Activated T-cell treated with anti-CD3 and anti-CD28 coated beads, Interleukin-2, amount 50 U/mL, for 48 hours (primary cell): ENCODE measurements at regions not wholly inside any gene's neighbourhood (a gene's known extent, or its start where the extent isn't known, plus 50 kb on each side); places are given as distances from the start of the nearest gene placed in this dataset.

Source experiments
- DNase-seq, 2 experiments: peaks; one replicate each; pipeline ENCODE4 v3.0.0-alpha.2; 2020

DNA sequence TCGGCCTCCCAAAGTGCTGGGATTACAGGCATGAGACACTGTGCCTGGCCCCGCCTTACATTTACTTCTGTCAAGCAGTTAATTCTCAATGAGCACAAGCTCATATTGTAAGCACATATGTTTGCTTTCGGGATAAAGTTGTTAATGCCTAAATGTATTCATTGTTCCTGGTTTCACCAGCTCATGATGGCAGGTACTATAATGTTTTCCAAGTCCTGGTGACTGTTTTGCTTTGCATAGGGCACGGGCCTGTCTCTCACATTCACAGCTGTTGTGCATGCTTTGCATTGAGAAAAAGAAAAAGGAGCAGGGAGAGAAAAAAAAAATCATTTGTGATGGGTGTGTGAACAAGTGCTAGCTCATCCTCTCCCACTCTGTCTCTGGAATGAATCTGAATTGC lies 661.2 kb upstream of the TENM3 start:
- DNase-seq, result no peak

DNA sequence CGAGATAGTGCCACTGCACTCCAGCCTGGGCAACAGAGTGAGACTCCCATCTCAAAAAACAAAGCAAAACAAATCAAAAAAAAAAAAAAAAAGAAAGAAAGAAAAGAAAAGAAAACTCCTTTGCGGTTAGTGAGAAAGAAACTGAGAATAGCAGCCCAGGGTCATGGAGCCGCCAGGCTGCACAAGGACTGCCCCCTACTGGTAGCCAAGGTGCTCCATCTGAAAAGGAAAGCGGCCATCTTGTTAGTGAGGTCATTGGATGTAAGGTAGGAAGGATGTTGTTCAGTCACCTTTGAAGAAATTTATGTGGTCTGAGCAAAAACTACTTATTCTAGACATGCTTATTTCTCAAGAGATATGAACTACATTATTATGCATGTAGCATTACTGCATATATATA lies 660.6 kb upstream of the TENM3 start:
- no peak for DNase-seq

DNA sequence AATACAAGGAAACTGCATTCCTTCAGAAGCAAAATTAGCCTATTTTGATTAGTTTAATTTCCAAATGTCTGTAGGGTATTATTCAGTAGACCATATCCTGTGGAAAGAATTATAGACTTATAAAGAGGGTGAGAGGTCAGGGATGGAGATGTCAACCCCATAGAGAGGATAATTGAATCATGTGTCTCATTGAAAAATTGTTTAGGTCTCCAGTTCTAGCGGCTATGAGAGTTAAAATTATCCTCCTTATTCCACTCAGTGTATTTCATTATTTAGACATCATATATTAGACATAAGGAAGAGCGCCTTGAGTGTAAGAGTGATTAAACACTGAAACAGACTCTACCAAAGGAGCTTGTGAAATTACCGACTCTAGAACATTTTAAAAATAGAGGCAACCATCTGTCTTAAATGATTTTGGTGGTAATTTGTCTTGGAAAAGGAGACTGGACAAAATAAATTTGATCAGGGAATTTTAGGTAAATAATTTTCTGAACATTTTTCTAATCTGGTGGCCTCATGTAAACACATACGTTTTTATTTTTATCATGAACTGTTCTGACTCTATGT lies 654.4 kb upstream of the TENM3 start:
- no peak for DNase-seq

DNA sequence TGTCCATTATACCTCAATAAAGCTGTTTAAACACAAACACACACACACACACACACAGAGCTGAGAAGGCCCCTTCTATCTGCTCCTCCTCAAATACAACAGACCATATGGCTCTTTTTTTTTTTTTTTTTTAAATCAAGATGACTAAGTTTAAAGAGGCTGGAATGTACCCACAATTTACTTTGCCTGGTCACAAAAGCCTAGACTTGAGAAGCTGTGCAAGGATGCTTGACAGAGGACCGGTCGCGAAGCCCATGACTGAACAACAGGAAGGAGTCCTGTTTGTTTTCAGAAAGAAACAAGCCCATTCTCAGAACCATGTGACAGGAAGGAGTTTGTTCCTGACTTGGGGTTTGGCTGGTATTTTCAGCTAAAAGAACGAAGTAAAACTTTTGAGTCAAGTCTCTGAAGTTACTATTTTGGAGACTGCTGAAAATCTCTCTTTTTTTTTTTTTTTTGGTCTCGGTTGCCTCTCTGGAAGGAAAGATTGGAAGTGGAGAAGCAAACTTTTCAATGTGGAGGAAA lies 650.9 kb upstream of the TENM3 start:
- DNase-seq, result no peak

DNA sequence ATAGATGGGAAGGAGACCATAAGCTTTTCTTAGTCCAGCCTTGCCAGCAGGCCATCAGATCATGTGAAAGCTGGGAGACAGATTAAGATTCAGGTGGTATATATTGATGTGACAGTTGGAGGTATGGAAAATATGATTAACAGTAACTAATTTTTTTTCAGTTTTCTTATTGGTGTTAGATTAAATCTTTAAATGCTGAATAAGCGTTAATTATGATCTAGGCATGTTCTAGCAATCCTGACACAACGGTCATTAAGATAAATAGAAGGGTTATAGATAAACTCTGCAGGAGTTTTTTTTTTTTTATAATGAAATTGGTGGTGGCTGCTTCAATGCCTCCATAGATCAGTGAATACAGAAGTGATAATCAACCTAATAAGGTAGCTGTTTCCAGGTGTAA lies 649.5 kb upstream of the TENM3 start:
- DNase-seq, result no peak

DNA sequence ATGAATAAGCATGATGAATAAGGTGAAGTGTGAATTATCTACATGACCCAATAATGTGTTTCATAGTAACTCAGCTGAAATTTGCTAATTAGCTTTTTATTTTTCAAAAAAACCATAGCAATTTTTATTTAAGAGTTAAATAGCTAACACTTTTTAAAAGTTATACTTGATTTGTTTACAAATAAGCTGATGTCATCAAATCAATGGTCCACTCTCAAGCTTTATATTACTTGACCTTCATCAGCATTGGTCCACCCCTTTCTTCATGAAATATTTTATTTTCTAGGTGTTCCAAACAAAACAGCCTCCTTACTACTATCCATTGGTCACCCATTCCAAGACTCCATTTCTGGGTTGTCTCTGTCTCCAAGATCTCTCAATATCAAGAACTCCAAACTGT lies 649.0 kb upstream of the TENM3 start:
- no peak for DNase-seq

DNA sequence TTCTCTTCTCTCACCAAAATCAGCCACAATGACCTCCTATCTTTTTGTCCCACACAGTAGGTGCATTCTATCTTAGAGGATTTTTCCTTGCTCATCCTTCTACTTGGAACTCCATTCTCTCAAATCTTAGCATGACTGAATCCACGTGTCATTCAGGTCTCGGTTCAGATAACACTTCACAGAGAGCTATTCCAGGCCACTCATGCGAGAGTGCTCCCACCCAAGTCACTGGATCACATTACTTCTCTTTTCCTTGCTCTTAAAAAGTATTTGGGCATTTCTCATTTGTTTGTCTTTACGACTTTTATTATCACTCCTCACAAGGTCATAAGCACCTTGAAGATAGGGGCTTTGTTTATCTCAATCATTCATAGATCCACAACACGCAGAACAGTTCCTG lies 647.5 kb upstream of the TENM3 start:
- DNase-seq, result no peak

DNA sequence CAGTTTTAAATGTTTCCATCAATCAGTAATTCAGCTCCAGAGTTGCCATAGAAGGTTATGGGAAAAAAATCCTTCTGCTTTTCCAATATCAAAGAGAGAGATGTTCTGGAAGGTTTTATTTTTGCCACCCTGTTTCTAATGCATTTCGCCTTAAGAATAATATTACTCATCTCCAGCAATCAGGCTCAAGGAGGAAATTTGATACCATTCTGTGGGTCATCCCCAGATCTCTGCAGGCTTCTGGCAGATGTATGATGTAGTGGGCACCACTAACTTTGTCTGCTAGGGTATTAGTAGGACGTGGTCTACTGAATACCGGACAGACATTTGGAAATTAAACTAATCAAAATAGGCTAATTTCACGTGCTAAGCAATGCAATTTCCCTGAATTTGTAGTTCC lies 645.4 kb upstream of the TENM3 start:
- no peak for DNase-seq

DNA sequence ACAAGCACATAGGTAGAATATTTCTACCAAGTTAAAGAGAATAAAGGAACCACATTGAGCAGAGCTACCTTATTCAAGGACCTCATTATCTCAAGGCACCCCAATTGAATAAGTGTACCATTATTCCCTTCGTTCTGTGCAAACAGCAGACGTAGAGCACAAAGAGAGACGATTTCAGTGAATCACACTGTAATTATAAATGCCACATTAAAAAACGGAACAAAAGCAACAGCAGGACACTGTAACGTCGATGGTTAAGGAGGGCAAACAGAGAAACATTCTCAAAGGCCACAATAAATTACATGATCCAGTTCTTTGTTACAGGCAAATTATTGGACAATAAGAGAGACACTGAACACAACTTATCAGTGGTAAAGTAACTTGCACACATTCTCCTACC lies 644.1 kb upstream of the TENM3 start:
- DNase-seq, result no peak

DNA sequence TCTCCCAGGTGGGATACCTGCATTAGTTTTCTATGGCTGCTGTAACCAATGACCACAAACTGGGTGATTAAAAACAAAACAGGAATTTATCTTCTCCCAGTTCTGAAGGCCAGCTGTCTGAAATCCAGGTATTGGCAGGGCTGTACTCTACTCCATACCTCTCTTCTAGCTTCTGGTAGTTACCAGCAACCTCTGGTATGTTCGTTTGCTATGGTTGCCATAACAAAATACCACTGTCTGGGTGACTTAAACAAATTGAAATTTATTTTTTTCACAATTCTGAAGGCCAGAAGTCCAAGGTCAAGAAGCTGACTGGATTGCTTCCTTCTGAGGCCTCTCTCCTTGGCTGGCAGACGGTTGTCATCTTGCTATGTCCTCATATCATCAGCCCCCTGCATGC lies 642.1 kb upstream of the TENM3 start:
- DNase-seq, result no peak

DNA sequence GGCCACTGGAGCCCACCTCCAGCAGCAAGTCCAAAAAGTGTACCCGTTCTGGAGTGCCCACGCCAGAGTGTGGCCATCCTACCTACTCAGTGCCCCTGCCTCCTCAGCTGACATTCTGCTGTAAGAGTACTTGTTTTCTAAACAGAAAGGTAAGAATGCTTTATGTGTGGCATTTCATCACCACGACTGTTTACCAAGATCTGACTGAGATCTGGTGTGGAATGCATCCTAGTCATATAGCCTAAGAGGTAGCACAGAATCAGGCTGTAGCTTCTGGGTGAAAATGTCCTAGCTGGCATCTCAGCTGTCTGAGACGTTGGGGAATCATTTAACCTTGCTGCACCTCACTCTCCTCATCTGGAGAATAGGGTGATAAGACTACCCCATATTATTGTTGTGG lies 638.7 kb upstream of the TENM3 start:
- no peak for DNase-seq

DNA sequence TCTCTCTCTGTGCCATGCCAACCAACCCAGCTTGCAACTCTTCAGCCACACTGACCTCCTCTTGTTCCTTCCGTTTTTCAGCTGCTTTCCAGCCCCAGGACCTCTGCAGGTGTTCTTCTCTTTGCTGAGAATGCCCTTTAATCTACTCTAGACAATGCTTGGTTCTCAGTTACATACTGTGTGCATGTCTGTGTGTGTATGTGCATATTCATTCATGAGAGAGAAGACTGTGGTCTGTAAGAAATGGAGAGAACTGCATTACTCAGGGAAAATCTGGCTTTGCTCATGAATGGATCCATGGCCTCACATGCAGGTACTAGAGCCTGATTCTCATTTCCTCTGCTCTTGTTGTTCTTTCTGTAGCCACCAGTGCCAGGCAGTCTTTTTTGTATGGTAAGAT lies 636.9 kb upstream of the TENM3 start:
- no peak for DNase-seq

DNA sequence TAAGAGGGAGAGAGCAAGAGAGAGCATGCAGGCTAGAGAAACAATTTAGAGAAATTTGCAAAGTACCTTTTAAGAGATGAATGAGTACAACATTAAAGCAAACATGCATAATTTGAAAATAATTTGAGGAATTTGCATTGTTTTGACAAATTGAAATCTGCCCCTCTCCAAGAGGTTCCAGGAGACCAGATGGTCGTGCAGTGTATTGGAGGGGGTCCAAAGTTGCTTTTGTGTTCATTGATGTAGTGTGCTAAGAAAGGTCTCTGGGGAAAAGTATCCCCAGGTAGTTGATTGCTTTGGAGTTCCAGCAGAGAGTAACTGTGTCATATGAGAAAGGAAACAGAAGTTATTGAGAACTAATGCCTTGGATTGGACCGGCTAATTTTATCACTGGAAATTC lies 635.0 kb upstream of the TENM3 start:
- no peak for DNase-seq

DNA sequence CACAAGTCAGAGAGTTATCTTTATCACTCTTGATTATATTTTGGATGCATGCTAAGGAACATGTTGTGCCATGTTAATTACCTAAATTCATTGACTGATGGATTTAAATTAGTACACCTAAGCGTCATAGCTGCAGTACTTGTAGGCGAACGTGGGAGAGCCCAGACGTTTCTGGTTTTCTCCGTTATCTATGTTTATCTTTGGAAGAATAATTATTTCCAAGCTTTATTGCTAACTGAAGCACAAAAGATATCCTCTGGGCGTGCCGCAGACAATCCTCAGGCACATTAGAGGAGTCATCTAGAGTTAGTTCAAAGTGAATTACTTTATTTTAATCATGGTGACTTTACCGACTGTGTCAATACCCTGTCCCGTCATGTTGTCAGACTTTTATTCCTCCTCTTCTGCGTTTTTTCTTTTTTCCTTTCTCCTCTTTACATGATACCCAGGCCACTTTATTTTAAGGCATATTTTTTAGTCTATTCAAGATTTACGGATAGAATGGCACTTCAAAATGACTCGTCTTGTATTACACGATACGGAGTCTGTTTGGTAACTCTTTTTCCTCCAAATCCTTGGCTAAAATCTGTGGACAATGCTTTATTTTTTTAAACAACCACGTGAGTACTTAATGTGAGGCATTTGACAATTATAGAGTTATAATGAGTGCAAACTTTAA lies 632.0 kb upstream of the TENM3 start:
- no peak for DNase-seq

DNA sequence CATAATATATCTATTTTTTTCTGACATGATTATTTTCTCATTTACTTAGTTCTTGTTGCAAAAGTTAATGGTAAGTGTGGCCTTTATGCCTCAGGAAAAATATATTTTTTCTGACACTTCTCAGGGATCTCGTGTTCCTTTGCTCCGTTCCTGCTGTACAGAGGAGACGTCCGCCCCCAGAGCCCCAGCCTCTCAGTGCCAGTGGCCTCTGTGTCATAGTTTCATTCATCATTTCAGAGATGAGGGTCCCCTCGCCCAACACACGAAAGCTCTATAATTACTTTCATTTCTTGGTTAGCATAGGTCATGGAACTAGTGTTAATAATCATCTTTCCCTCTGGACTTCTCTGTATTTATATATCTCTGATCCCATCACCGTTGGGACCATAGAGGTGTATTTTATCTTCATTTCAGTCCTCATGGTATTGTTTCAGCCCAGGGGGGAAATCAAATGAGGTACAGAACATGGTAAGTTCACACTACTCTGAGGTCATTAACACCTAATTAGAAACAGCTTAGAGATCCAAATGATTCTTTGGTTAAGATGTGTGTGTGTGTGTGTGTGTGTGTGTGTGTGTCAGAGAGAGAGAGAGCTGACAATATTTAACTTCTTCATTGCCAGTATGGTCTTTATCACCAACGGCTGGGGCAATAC lies 631.1 kb upstream of the TENM3 start:
- no peak for DNase-seq

DNA sequence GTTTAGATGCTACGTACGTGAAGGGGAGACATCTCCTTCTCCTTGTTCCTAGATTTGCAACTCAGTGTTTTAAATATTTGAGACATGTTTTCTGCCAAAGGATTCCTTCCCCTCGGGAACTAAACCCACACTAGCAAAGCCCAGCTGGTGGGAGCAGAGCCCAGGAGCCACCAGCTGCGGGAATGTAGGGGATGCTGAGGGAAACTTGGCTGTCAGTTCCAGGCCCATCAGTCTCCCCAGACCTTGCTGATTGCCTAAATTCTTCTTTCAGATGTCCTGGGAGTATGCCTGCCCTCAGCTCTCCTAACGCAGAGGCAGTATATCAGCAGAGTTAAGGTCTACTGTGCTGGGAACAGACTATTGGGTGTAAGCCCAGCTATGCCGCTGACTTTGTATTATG lies 630.0 kb upstream of the TENM3 start:
- no peak for DNase-seq

DNA sequence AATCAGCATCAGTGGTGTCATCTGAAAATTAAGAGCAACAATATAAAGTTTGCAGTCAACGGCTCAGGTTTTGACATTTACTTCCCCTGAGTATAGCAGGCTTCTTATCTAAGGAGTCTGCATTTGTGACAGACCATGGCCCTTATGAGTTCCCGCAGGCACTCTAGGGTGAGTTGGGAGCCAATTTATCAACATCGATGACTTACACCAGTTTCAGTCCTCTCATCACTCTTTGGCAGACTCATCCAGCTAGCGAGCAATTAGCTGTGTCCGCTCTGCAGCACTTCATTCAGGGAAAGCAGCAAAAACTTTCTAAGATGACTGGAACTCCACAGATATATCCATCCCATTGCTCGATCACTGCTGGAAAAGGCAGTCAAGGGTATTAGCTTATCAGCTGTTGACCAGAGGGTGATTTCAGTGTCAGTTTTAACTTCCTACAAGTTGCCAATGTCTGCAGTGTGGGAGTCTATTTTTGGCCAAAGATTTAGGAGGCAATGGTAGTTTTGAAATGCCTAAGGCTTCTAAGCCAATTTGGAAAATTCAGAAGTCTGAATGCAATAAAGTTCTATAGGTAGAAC lies 625.1 kb upstream of the TENM3 start:
- DNase-seq, result no peak

DNA sequence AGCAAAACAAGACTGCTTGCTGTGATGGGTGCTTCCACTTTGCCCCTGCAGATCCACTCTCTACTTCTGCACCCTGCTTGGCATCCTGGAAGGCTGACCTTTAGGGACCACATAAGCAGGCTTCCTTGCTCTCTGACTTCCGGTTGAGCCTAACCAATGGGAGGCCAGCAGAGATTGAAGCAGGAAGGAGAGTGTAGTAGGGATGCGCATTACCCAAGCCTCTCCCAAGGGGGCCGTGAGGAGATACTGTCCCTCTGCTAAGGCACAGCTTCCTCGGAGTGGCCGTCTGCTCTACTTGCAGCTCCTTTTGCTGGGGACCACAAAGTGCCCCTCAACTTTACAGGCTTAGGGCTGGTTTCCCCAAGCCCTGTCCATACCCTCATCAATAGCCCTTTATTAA lies 624.3 kb upstream of the TENM3 start:
- no peak for DNase-seq

DNA sequence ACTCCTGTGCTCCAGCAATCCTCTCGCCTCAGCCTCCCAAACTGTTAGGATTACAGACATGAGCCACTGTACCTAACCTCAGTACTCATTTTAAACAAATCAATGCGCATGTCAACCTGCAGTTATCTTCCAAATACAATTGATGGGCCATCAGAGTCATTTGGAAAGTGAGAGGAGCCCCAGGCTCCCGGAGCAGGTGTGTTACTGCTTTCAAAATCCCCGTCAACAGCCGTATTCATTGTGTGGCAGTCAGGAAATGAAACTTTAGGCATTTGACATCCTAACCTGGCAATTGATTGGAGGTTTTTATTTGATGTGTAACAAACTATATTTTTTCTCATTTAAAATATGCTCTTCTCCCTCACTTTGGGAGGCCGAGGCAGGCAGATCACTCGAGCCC lies 623.6 kb upstream of the TENM3 start:
- DNase-seq, result no peak

DNA sequence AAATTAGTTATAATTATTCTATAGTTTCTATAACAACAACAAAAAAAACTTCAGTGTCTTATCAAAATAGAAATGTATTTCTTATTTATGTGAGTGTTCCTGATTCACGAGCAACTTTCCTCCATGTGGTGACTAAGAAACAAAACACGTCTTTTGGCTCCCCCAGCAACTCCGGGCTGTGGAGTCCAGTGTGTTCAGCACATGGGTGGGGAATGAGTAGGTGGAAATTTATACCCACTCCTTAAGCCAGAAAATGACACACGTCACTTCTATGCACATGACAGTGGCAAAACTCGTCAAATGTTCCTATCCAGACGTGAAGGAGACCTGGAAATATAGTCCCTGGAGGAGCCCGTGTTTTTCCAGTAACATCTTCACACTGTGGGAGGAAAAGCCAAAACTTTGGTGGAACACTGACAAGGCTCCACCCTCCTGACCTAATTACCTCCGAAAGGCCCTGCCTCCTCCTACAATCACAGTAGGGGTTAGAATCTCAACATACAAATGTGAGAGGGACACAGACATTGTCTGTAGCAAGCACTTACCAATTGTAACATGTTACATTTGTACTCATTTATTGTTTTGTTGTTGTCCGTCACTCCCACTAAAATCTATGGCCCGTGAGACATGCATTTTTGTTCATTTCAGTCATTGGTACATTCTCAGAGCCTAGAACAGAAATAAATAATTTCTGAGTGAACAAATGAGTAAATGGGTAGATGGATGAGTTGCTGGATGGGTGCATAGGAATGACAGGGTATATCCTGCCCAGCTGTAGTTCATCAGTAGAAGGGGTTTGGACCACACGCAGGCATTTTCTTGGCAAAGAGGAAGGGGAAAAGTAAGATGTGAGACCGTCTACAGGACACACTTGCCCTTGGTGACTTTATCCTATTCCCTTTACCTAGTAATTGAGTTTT lies 605.8 kb upstream of the TENM3 start:
- DNase-seq, result no peak

DNA sequence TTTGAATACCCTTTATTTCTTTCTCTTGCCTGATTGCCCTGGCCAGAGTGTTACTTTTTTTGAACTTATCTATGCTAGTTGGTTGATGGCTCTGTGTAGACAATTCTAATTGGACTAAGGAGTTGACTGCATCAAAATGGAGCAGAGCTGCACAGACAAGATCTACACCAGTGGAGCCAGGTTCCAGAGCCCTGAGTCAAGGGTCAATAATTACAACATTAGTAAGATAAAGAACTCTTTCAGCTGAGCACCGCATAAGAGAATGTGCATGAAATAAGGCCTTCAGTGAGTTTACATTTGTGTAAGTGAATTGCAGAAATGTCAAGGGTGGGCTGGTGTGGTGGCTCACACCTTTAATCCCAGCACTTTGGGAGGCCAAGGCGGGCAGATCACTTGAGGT lies 599.7 kb upstream of the TENM3 start:
- DNase-seq, result no peak

DNA sequence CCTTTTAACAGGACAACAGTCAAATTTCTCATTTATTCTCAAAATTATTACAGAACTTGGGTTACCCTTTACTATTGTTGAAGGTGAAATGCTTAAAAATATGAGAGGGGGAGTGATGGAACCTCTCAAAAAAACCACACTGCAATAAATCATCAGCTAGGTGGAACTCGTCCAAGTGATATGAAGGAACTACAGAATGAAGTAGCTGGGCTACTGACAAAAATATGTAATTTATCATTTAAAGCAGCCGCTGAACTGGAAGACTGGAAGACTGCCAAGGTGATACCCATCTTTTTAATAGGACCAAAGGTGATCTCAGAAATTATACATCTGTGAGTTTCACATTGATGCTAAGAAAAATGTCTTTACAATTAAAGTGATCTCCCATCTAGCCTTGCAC lies 597.7 kb upstream of the TENM3 start:
- DNase-seq, result no peak

DNA sequence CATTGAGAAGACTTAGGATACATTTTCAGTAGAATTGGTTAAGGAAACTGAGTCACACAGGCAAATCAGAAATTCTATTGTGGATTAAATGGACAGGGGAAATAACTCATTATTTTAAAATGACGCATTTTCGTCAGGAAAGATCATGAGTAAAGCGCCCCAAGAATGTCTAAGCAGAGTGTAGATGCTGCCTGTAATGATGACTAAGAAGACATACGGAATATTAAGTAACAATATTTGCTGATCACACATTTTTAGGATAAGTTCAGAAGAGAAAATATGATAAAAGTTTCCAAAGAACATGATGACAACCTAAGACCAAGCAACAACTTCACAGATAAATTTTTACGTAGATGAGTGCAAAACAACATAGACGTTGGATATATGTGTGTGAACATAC lies 596.3 kb upstream of the TENM3 start:
- DNase-seq, result no peak
